Astrocyte (in vitro differentiated cells and primary cell): ENCODE measurements at regions not wholly inside any gene's neighbourhood (a gene's known extent, or its start where the extent isn't known, plus 50 kb on each side); places are given as distances from the start of the nearest gene placed in this dataset.

ENCODE experiments used
- CTCF ChIP-seq: IDR thresholded peaks from 2 replicates; pipeline ENCODE4 v1.5.1; 2011; ENCODE audit warnings: low read depth, mild to moderate bottlenecking, inconsistent platforms, low read length, moderate library complexity; ENCODE audit not compliant: insufficient read depth
- EZH2 ChIP-seq: IDR thresholded peaks from 2 replicates; pipeline ENCODE4 v1.6.1; 2012; ENCODE audit warnings: mild to moderate bottlenecking, low read length, inconsistent platforms; ENCODE audit not compliant: insufficient read depth

- TF ChIP-seq CTCF (no peak), EZH2 (no peak)
Measured at GRCh38 chr2:19651466-19651865, 250.3 kb downstream of the TTC32 start.
